ACC112 (cell line): ENCODE measurements at regions not wholly inside any gene's neighbourhood (a gene's known extent, or its start where the extent isn't known, plus 50 kb on each side); places are given as distances from the start of the nearest gene placed in this dataset.

Source experiments
- H2AFZ ChIP-seq: fragments of 200-600 bp; sonication (generic); one replicate; pipeline ENCODE4 v1.6.0; 2017; ENCODE audit warnings: antibody characterized with exemption, low read length; ENCODE audit not compliant: unreplicated experiment
- H3K27ac ChIP-seq: fragments of 200-600 bp; sonication (generic); 2 replicates; pipeline ENCODE4 v1.5.1; 2014; ENCODE audit warnings: low read depth, mild to moderate bottlenecking, antibody characterized with exemption, low read length, moderate library complexity
- H3K27me3 ChIP-seq: fragments of 200-600 bp; sonication (generic); 2 replicates; pipeline ENCODE4 v1.6.1; 2014; ENCODE audit warnings: mild to moderate bottlenecking, antibody characterized with exemption, low read length, moderate library complexity, mixed read lengths; ENCODE audit not compliant: insufficient read depth
- H3K36me3 ChIP-seq: fragments of 200-600 bp; sonication (generic); 2 replicates; pipeline ENCODE4 v1.6.1; 2016; ENCODE audit warnings: mild to moderate bottlenecking, antibody characterized with exemption, low read length, moderate library complexity, mixed read lengths; ENCODE audit not compliant: insufficient read depth
- H3K4me1 ChIP-seq: fragments of 200-600 bp; sonication (generic); one replicate; pipeline ENCODE4 v1.6.1; 2016; ENCODE audit warnings: low read length, mixed read lengths; ENCODE audit not compliant: insufficient read depth, unreplicated experiment, control insufficient read depth
- H3K4me3 ChIP-seq: fragments of 200-600 bp; sonication (generic); 2 replicates; pipeline ENCODE4 v1.5.1; 2014; ENCODE audit warnings: mild to moderate bottlenecking, low read depth, low read length
- H3K79me2 ChIP-seq: fragments of 200-600 bp; sonication (generic); one replicate; pipeline ENCODE4 v1.6.0; 2016; ENCODE audit warnings: low read length; ENCODE audit not compliant: control insufficient read depth, unreplicated experiment, insufficient read depth

DNA sequence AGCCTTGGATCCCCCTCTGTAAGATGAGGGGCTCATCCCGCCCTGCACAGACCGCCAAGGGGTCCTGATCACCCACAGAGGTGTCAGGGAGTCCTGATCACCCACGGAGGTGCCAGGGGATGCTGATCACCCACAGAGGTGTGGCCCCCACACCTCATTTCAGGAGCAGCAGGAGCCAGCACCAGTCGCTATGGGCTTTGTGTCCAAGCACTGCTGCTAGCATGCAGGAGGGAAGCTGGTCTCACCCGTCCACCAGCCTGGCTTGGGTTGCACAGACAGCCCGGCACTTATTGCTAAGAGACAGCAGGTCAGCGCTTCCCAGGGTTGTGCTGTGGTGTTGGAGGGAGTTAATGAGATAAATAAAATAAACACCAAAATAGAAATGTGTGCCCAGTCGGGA is 88.5 kb downstream of the ADRA2C start:
- no peak overlapping the region for H3K27ac ChIP-seq
- H3K4me3 ChIP-seq: no peak overlapping the region

DNA sequence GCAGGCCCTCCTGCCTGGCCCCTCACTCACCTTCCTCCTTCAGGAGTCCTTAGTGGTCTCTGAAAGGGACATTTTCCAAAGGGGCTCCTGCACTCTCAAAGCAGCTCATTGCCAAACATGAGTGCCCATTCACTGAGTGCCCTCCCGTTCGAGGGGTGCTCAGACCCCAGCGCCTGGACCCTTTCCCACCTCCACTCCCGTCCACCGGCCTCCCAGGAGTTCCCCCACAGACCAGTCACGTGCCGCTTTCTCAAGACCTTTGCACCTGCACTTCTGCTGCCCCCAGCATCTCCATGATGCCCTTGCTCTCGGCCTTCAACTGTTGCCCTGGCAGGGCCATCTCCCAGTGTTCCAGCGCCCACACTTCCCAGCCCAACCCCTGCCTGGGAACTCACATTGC is 89.5 kb downstream of the ADRA2C start:
- no peaks in the 10 kb centered on the region for H3K4me1 ChIP-seq
- peaks cover 80% of the 10 kb centered on the region for H3K27me3 ChIP-seq
- no peak overlapping the region for H3K4me3 ChIP-seq
- H2AFZ ChIP-seq: no peak overlapping the region
- no peak overlapping the region for H3K27ac ChIP-seq
- H3K79me2 ChIP-seq: no peaks in the 10 kb centered on the region
- H3K36me3 ChIP-seq: no peaks in the 10 kb centered on the region

More for the DNA sequence above, 88.5 kb downstream of the ADRA2C start:
- Histone ChIP-seq H3K79me2 (no peaks in the 10 kb centered on the region), H3K4me1 (no peaks in the 10 kb centered on the region), H2AFZ (no peak overlapping the region), H3K36me3 (no peaks in the 10 kb centered on the region), H3K27me3 (peaks cover 77% of the 10 kb centered on the region)

DNA sequence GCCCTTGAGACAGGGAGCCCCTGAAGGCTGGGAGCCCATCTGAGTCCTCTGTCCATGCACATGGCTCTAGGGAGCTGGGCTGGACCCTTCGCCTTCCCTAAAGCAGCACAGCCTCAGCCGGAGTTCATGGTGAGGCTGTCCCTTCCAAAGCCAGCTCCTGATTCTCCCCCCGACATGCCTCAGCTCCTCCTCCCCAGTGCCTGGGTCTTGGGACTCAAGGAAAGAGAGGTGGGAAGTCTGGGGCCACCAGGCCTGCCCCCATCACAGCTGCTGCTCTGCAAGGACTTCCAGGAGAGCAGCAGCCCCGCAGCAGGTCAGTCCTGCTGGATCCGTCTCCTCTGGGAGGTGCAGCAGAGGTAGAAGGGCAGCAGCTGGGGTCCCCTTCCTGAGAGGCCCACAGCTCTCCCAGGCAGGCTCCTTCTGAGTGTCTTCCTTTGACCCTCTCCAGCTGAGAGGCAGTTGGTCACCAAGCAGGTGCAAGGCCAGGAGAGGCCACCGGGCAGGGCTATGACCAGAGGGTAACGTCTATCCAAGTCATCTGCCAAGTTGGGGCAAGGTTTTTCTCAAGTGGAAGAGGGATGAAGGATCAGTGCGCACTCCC is 90.5 kb downstream of the ADRA2C start:
- H3K27ac ChIP-seq: no peak overlapping the region
- no peak overlapping the region for H3K4me3 ChIP-seq
- no peaks in the 10 kb centered on the region for H3K36me3 ChIP-seq
- H3K4me1 ChIP-seq: no peaks in the 10 kb centered on the region
- H3K79me2 ChIP-seq: no peaks in the 10 kb centered on the region
- H2AFZ ChIP-seq: no peak overlapping the region
- peaks cover 80% of the 10 kb centered on the region for H3K27me3 ChIP-seq

DNA sequence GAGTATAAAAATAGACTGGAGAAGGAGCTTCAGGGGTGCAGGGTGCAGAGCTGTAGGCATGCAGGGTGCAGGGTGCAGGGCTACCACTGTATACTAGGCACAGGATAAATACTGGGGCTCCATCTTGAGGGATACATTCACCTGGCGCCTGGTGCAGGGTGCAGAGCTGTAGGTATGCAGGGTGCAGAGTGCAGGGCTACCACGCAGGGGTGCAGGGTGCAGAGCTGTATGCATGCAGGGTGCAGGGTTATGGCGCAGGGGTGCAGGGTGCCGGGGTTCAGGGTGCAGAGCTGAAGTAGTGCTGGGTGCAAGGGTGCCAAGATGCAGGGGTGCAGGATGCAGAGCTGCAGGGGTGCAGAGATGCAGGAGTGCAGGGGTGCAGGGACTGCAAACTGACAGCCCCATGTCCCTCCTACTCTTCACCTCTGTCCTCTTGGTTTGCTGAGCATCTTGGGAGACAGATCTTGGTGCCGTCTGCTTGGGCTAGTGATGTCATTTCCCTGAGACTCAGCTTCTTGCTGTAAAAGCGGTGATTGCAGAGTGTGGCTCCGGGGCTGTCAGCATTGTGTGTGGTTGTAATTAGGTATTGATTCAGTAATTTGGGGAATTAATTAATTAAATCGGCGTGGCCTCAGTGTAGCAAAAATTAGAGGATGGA is 91.2 kb downstream of the ADRA2C start:
- Histone ChIP-seq H3K27ac (no peak overlapping the region), H3K79me2 (no peaks in the 10 kb centered on the region), H3K4me1 (no peaks in the 10 kb centered on the region), H3K4me3 (no peak overlapping the region), H3K36me3 (no peaks in the 10 kb centered on the region), H3K27me3 (peaks cover 81% of the 10 kb centered on the region), H2AFZ (no peak overlapping the region)

DNA sequence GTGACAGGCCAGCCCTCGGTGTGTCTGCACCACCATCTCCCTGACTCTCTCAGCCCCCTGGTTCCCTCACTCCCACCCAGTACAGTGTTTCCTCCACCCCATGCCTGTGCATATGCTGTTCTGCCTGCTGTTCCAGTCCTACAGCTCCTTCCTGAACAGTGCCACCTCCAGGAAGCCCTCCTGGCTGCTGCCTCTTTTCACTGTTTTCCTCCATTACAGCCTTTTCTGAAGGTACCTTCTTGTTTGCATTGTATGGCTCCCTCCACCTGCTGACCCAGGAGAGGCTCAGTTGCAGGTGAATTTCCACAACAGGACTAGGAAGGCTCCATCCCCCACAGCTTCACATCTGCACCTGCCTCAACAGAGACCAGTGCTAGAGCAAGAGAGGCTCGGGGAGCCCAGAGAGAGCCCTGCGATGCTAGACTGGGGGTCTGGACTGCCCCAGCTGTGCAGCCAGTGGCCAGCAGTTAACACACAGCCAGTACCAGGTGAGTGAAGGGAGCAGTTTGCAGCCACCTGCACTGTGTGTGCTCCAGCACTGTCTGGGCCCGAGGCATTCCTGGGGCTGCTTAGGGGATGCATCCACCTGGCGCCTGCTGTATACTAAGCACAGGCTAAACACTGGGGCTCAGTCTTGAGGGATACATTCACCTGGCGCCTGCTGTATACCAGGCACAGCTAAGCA is 92.0 kb downstream of the ADRA2C start:
- Histone ChIP-seq H3K79me2 (no peaks in the 10 kb centered on the region), H3K36me3 (no peaks in the 10 kb centered on the region), H3K4me1 (no peaks in the 10 kb centered on the region), H3K27me3 (peaks cover 82% of the 10 kb centered on the region), H2AFZ (no peak overlapping the region), H3K4me3 (no peak overlapping the region), H3K27ac (no peak overlapping the region)

DNA sequence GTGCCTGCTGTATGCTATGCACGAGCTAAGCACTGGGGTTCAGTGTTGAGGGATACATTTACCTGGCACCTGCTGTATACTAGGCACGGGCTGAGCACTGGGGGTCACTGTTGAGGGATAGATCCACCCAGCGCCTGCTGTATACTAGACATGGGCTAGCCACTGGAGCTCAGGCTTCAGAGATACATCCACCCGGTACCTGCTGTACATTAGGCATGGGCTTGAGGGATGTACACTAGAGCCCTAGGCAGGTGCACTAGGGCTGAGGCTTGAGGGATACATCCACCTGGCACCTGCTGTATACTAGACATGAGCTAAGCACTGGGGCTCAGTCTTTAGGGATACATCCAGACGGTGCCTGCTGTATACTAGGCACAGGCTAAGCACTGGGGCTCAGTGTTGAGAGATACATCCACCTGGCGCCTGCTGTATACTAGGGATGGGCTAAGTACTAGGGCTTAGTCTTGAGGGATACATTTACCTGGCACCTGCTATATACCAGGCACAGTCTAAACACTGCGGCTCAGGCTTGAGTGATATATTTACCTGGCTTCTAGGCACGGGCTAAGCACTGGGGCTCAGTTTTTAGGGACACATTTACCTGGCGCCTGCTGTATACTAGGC is 92.7 kb downstream of the ADRA2C start:
- Histone ChIP-seq H3K4me3 (no peak overlapping the region), H3K79me2 (no peaks in the 10 kb centered on the region), H3K4me1 (no peaks in the 10 kb centered on the region), H3K36me3 (no peaks in the 10 kb centered on the region), H3K27me3 (peaks cover 82% of the 10 kb centered on the region), H3K27ac (no peak overlapping the region), H2AFZ (no peak overlapping the region)

DNA sequence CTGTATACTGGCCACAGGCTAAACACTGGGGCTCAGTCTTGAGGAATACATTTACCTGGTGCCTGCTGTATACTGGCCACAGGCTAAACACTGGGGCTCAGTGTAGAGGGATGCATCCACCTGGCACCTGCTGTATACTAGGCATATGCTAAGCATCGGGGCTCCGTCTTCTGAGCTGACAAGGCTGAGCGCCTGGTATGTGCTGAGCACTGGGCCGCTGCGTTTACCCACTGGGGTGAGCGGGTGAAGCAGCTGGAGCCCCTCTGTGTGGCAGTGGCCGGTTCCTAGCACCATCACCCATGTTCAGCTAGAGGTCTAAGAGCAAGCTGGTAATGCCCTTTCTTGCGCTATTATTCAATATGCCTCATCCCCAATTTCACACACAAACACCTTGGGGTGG is 93.4 kb downstream of the ADRA2C start:
- Histone ChIP-seq H3K36me3 (no peaks in the 10 kb centered on the region), H2AFZ (no peak overlapping the region), H3K27me3 (peaks cover 78% of the 10 kb centered on the region), H3K4me3 (no peak overlapping the region), H3K27ac (no peak overlapping the region), H3K4me1 (no peaks in the 10 kb centered on the region), H3K79me2 (no peaks in the 10 kb centered on the region)

DNA sequence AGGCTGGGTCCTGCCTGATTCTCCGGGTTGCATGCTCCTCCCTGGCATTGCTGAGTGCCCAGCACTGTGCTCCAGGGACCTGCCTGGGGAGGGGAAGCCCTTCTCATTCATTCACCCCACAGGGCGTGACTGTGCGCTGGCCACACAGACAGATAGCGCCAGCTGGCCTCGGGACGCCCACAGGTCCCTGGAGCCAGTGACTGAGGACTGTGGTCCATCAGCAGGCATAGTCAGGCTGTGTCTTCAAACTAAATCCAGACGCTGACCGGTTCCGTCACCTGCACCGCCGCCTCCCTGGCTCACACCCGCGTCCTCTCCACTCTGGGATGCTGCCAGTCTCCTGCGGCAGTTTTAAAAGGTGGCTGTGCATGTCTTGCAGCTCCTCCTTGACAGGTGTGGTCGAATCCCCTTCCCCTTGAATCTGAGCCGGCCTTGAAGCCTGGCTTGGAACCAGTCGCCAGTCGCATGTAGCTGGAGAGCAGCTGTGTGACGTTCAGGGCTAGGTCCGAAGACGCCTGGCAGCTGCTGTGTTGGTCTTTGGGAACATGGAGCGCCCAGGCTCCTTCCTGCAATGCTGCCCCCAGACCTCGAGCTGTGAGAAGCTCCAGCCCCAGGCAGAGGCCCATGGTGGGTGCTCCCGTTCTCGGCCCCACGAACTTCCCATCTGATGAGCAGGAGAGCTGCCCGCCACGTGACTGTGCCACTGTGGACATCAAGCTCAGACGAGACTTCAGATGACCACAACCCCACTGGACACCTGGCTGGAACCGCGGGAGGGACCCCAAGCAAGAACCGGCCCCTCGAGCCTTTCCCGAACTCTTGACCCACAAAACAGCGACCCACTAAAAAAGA is 94.1 kb downstream of the ADRA2C start:
- H3K27ac ChIP-seq: no peak overlapping the region
- peaks cover 73% of the 10 kb centered on the region for H3K27me3 ChIP-seq
- no peaks in the 10 kb centered on the region for H3K36me3 ChIP-seq
- H3K79me2 ChIP-seq: no peaks in the 10 kb centered on the region
- no peak overlapping the region for H3K4me3 ChIP-seq
- H2AFZ ChIP-seq: no peak overlapping the region
- H3K4me1 ChIP-seq: no peaks in the 10 kb centered on the region

DNA sequence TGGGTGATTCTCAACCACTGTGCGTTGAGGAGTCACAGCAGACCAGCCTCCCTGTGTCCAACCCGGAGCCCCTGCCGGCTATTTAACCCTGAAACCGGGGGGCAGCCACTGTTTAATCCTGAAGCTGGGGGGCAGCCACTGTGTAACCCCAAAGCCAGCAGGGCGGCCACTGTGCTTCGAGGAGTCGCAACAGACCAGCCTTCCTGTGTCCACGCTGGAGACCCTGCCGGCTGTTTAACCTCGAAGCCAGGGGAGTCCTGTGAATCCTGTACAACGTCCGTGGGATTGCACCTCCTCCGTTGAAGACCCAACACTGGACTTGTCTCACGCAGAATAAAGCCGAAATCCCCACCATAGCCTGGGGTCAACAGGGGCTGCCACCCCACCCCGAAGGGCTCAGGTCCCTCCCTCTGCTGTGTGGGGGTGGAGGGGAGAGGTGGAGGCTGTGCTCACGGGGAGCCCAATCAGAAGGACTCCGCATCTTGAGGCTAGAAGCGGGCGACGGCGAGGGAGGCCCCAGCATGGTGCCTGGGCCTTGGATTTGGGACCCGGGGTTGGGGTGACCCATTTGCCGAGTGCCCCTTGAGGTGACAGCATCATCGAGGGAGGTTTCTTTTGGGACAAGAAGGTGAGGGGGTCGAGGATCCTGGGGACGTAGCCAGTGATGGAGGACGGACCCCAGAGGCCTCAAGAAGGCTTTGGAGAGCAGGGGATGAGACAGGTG is 94.9 kb downstream of the ADRA2C start:
- no peaks in the 10 kb centered on the region for H3K36me3 ChIP-seq
- no peak overlapping the region for H3K4me3 ChIP-seq
- H3K27ac ChIP-seq: no peak overlapping the region
- H2AFZ ChIP-seq: no peak overlapping the region
- no peaks in the 10 kb centered on the region for H3K4me1 ChIP-seq
- H3K27me3 ChIP-seq: peaks cover 65% of the 10 kb centered on the region
- H3K79me2 ChIP-seq: no peaks in the 10 kb centered on the region
